ENCODE measurements at regions not wholly inside any gene's neighbourhood (a gene's known extent, or its start where the extent isn't known, plus 50 kb on each side); places are given as distances from the start of the nearest gene placed in this dataset.

GRCh38 chrX:124917011-124917410 lies 402.7 kb upstream of the TEX13C start:
- TF ChIP-seq CTCF (IDR thresholded peaks at IDR 0.05), result no peak
- no peak for TF ChIP-seq EZH2phosphoT487 (IDR thresholded peaks at IDR 0.05)
